ENCODE measurements at regions not wholly inside any gene's neighbourhood (a gene's known extent, or its start where the extent isn't known, plus 50 kb on each side); places are given as distances from the start of the nearest gene placed in this dataset.

DNA sequence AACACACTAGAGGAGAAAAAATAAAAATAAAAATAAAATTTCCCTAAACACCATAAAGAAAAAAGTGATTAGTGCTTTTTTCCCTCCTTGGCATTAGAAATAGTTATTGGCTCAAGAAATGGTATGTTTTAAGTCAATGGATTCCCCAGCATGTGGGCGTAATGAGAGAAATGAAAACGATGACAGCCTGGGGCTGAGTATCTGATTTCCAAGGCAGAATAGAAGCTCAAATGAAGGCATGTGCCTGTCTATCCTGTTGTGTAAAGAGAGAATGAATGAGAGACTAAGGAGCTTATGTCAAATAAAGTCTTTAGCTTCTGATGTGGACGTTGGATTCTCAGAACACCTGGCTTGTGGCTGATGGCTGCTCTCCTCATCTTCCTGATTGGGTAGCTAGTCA lies 1408.4 kb upstream of the TMEM132C start:
- no peak overlapping the region for H3K4me3 ChIP-seq
- H3K27me3 ChIP-seq (replicated peaks) = no peaks in the 10 kb centered on the region
- H3K4me1 ChIP-seq (replicated peaks) = no peaks in the 10 kb centered on the region
- H3K36me3 ChIP-seq = no peaks in the 10 kb centered on the region
- H3K27ac ChIP-seq = no peak overlapping the region
- no peak for DNase-seq (ENCODE audit: low read depth in 1 of 2, low spot score in 2 of 2)
- H3K9me3 ChIP-seq (replicated peaks) = 0 out of 2 replicates have a peak, but pooled peaks cover 2% of the 10 kb centered on the region

DNA sequence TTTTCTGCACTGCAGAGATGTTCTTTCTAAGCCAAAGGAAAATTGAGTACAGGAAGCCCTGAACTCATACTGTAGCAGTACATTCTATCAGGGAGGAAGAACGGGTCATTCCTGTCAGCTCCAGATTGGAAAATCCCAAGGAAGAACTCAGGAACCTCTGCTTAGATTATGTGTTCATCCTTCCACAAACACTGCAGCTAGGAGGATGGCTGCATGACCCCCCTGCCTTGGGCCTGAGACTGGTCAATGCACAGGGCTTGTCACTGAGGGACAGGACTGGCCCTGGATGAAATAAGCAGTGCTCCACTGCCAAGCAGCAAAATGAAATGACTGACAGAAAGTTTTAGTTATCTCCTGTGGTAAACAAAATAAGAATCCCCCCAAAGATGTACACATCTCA lies 1406.8 kb upstream of the TMEM132C start:
- Histone ChIP-seq H3K9me3 (replicated peaks) (0 out of 2 replicates have a peak, but pooled peaks cover 2% of the 10 kb centered on the region), H3K36me3 (no peaks in the 10 kb centered on the region), H3K4me3 (no peak overlapping the region), H3K4me1 (replicated peaks) (no peaks in the 10 kb centered on the region), H3K27ac (no peak overlapping the region), H3K27me3 (replicated peaks) (no peaks in the 10 kb centered on the region)
- no peak for DNase-seq (ENCODE audit: low read depth in 1 of 2, low spot score in 2 of 2)

DNA sequence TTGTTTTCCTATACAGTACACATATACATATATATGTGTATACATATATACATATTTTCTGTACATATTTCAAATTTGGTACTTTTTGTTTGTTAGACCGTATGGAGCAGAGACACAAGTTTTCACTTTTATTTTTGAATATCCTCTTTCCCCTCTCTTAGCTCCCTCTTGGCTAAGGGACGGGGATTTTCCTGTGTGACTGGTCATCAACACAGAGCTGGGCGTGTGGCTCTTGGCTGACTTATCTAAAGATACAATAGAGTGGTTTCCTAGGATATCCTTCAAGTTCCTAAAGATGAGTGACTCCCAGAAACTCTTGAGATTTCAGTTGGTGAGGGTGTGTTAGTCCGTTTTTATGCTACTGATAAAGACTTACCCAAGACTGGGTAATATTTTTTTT lies 1404.5 kb upstream of the TMEM132C start:
- DNase-seq (ENCODE audit: low read depth in 1 of 2, low spot score in 2 of 2) = no peak

DNA sequence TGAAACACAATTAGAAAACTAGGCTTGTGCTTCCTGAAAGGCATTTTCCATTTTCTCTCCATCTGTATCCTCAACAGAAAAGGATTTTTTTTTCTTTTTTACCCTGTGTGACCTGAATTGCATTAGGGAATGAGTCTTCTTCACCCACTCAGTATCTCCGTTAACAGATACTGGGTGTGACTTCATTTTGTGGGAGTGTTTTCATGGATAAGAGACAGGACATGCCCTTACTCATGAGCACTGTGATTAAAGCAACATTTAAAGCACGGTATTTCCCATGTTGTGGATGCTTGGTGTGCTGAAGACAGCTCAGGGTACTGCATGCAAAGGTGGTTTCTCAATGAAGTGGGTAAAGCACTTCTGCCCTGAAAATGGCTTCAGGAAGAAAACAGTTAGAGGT lies 1397.3 kb upstream of the TMEM132C start:
- no peaks in the 10 kb centered on the region for H3K4me1 ChIP-seq (replicated peaks)
- no peaks in the 10 kb centered on the region for H3K9me3 ChIP-seq (replicated peaks)
- H3K27me3 ChIP-seq (replicated peaks) = no peaks in the 10 kb centered on the region
- DNase-seq (ENCODE audit: low read depth in 1 of 2, low spot score in 2 of 2) = no peak
- no peak overlapping the region for H3K4me3 ChIP-seq
- H3K36me3 ChIP-seq = no peaks in the 10 kb centered on the region
- no peak overlapping the region for H3K27ac ChIP-seq

More for the DNA sequence above, 1404.5 kb upstream of the TMEM132C start:
- Histone ChIP-seq H3K9me3 (replicated peaks) (no peaks in the 10 kb centered on the region), H3K36me3 (no peaks in the 10 kb centered on the region), H3K4me1 (replicated peaks) (no peaks in the 10 kb centered on the region), H3K27me3 (replicated peaks) (no peaks in the 10 kb centered on the region), H3K27ac (no peak overlapping the region), H3K4me3 (no peak overlapping the region)

DNA sequence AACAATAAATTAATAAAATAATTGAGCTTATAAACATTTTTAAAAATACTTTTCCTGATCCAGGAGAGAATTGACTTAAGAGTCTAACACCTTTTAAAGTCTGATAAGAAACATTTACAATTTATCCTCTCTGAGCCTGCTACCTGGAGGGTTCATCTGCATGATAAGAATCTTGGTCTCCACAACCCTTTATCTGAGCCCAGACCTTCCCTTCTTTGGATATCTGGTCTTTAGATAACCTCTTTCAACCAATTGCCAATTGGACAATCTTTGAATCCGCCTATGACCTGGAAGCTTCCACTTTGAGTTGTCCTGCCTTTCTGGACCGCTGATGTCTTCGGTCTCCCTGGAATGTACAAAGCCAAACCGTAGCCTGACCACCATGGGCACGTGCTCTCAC lies 1393.3 kb upstream of the TMEM132C start:
- no peak for DNase-seq (ENCODE audit: low read depth in 1 of 2, low spot score in 2 of 2)
- Histone ChIP-seq H3K9me3 (replicated peaks) (no peaks in the 10 kb centered on the region), H3K27ac (no peak overlapping the region), H3K4me1 (replicated peaks) (no peaks in the 10 kb centered on the region), H3K36me3 (no peaks in the 10 kb centered on the region), H3K27me3 (replicated peaks) (no peaks in the 10 kb centered on the region), H3K4me3 (no peak overlapping the region)

DNA sequence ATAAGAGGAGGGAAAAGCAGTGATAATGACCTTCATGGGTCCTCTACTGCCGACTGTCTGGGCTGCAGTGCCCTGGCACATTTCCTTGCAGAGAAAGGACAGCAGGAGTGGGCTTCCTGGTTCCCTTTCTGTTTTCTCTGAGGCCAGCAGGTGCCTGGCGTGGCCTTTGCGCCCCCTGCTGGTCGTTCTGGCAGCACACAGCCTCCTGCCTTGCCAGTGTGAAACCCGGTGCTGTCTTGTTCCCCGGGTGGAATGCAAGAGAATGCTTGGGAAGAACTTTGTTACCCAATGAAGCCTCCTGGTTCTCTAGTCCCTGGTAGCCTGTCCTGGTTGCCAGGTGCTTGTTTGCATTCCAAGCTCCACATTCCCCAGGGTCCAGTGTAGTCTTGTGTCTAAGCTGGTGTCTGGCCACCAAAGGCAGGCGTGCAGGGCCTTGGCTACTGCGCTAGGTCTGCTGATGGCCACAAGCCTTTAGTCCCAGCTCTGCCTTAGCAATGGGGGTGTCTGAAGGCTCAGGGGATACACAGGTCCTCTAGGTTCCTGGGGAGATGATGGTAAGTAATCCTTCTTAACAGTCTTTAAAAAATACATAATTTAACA lies 1392.4 kb upstream of the TMEM132C start:
- H3K27ac ChIP-seq = no peak overlapping the region
- no peaks in the 10 kb centered on the region for H3K27me3 ChIP-seq (replicated peaks)
- no peak overlapping the region for H3K4me3 ChIP-seq
- peak in 1 of 2 experiments; percentile 1 for DNase-seq (ENCODE audit: low read depth in 1 of 2, low spot score in 2 of 2)
- H3K4me1 ChIP-seq (replicated peaks) = no peaks in the 10 kb centered on the region
- no peaks in the 10 kb centered on the region for H3K9me3 ChIP-seq (replicated peaks)
- H3K36me3 ChIP-seq = no peaks in the 10 kb centered on the region

DNA sequence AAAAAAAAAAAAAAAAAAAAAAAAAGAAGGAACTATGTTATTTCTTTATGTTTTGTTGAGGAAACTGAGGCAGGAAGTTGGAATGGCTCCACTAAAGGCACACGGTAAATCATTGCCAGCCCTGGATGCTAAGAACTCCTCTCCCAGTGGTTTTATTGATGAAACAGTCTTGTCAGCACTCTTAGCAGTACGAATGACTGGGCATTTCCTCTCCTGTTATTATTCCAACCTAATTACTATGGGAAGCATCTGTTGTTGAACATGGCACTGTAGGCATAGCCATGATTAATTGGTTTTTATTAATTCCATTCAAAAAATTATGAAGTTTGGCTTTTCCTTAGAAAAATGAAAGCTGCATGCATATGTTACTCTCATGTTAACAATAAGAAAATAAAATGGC lies 1387.1 kb upstream of the TMEM132C start:
- no peak overlapping the region for H3K27ac ChIP-seq

DNA sequence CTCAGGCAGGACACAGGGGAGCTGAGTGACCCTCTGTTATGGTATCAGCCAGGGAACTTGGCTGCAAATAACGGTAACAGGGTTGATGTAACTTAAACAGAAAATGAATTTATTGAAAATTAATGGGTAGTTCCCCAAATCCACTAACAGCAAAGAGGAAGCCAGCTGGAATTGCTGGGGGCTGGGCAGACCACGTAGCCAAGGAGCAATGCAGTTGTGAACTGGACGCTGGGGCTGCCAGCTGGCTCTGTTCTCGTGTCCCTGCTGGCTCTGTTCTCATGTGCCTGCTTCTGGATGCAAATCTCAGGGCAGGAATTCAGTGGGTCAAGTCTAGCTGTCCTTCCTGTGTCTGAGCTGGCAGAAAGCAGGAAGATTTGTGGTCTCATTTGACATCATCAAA lies 1383.3 kb upstream of the TMEM132C start:
- Histone ChIP-seq H3K9me3 (replicated peaks) (0 out of 2 replicates have a peak, but pooled peaks cover 2% of the 10 kb centered on the region), H3K27ac (no peak overlapping the region), H3K4me1 (replicated peaks) (no peaks in the 10 kb centered on the region), H3K4me3 (no peak overlapping the region), H3K36me3 (no peaks in the 10 kb centered on the region), H3K27me3 (replicated peaks) (no peaks in the 10 kb centered on the region)
- DNase-seq (ENCODE audit: low read depth in 1 of 2, low spot score in 2 of 2) = no peak

More for the DNA sequence above, 1387.1 kb upstream of the TMEM132C start:
- H3K9me3 ChIP-seq (replicated peaks) = no peaks in the 10 kb centered on the region
- no peaks in the 10 kb centered on the region for H3K4me1 ChIP-seq (replicated peaks)
- H3K4me3 ChIP-seq = no peak overlapping the region
- DNase-seq (ENCODE audit: low read depth in 1 of 2, low spot score in 2 of 2) = no peak
- no peaks in the 10 kb centered on the region for H3K36me3 ChIP-seq
- H3K27me3 ChIP-seq (replicated peaks) = no peaks in the 10 kb centered on the region

DNA sequence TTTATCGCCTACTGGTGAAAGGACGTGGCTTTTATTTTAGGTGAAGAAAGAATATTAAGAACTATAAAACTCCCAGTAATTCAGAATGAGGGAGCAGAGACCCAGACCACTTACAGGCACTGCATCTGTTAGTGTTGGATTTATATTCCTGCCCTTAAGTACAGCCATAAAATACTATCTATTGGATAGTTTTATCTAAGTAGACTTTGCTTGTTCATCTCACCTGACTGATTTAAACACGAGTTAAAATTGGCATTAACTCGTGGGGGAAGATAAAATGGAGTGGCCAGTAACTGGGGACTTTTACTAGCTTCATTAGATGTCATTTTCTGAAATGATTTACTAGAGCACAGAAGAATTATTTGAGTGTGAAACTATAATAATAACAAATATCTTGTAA lies 1377.5 kb upstream of the TMEM132C start:
- 0 out of 2 replicates have a peak, but pooled peaks cover 2% of the 10 kb centered on the region for H3K9me3 ChIP-seq (replicated peaks)
- H3K4me1 ChIP-seq (replicated peaks) = no peaks in the 10 kb centered on the region
- no peaks in the 10 kb centered on the region for H3K36me3 ChIP-seq

DNA sequence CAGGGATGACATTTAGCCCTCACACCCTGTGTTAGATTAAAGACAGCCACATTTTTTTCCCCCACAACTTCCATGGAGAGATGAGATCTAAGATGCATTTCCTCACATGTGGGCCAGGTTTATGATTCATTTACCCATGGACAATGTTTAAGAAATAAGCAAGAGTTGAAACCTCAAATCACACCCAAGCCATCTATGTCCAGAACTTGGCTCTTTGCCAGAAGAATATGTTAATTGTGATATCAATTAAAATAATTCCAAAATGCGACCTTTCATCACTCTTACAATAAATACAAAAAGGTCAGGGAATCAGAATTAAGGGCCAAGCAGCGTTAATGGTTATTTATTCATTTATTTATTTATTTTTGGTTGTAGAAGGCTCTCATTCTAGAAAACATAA lies 1376.9 kb upstream of the TMEM132C start:
- no peak for DNase-seq (ENCODE audit: low read depth in 1 of 2, low spot score in 2 of 2)
- no peak overlapping the region for H3K4me3 ChIP-seq
- H3K4me1 ChIP-seq (replicated peaks) = no peaks in the 10 kb centered on the region
- no peak overlapping the region for H3K27ac ChIP-seq
- H3K9me3 ChIP-seq (replicated peaks) = 0 out of 2 replicates have a peak, but pooled peaks cover 2% of the 10 kb centered on the region
- H3K36me3 ChIP-seq = no peaks in the 10 kb centered on the region
- no peaks in the 10 kb centered on the region for H3K27me3 ChIP-seq (replicated peaks)

More for the DNA sequence above, 1377.5 kb upstream of the TMEM132C start:
- Histone ChIP-seq H3K4me3 (no peak overlapping the region), H3K27me3 (replicated peaks) (no peaks in the 10 kb centered on the region), H3K27ac (no peak overlapping the region)
- DNase-seq (ENCODE audit: low read depth in 1 of 2, low spot score in 2 of 2) = no peak

DNA sequence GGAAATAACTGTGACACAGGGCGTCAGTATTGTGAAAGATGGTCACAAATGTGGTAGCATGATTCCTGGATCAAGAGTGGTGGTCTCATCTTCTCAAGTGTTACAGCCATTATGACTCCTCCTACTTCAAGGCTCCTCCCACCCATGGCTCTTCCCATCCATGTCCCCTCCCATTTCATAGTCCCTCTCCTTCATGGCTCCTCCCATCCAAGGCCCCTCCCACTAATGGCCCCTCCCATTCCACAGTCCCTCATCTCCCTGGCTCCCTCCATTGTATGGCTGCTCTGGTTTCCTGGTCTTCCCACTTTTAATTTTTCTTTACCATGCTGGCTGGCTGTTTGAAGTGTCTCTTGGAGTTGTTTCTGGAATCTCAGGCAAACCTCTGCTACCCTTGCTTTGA lies 1375.2 kb upstream of the TMEM132C start:
- no peak for DNase-seq (ENCODE audit: low read depth in 1 of 2, low spot score in 2 of 2)
- Histone ChIP-seq H3K27ac (no peak overlapping the region), H3K27me3 (replicated peaks) (no peaks in the 10 kb centered on the region), H3K4me1 (replicated peaks) (no peaks in the 10 kb centered on the region), H3K9me3 (replicated peaks) (no peaks in the 10 kb centered on the region), H3K4me3 (no peak overlapping the region), H3K36me3 (no peaks in the 10 kb centered on the region)

DNA sequence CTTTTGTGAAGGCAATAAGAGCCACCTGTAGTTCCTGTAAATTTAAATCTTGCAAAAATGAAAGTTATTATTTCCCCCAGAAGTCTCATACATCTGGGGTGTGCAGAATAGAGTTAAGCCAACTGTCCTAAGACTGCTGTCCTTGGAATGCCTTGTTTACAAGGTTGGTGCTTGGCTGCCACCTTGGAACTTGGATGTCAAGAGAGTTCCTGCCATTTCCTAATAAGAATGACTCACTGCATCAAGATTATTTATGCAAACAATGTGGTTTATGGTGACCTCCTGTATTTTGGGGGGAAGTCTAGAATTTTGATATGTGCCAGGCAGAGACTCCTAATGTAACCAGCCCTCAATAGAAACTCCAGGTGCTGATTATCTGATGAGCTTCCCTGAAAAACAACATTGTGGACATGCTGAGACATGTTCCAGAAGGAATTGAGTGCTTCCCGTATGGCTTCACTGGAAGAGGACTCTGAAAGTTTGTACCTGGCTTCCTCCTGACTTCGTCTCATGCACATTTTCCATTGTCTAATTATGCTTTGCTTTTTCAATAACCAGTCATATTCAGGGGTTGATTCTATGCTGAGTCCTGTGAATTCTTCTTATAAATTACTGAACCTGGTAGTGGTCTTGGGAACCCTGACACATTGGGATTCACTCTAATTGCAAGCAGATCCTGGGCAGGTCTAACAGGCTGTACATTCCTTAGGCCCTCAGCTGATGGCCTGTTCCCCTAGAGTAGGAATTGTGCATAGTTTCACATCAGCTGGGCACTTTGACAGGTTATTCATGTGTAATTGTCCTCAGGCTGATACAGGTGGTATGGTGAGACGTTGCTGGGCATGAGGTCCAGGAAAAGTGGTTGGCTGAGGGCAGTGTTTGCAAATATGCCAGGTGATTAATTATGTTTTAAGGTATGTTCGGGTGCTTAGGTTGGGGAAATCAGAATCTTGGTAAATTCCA lies 1370.7 kb upstream of the TMEM132C start:
- no peaks in the 10 kb centered on the region for H3K36me3 ChIP-seq
- H3K27ac ChIP-seq = no peak overlapping the region
- no peak overlapping the region for H3K4me3 ChIP-seq
- no peaks in the 10 kb centered on the region for H3K4me1 ChIP-seq (replicated peaks)
- no peaks in the 10 kb centered on the region for H3K9me3 ChIP-seq (replicated peaks)
- no peaks in the 10 kb centered on the region for H3K27me3 ChIP-seq (replicated peaks)
- DNase-seq (ENCODE audit: low read depth in 1 of 2, low spot score in 2 of 2) = no peak

DNA sequence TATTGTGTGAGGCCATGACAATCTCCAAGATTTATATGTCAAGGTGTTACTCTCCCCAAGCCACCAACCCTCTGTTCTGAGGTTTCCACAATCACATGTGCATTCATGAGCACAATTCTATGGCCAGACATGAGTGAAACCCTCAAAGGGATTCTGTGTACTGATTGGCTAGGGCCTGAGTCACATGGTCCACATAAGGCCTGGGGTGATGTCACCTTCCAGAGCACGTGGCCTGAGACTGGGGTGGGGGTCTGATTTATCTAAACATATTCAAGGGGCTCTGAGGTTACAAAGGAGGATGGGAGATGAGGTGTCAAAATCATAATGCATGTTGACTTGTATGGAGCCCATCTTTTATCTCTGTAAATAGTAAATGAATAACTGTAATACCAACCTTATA lies 1369.9 kb upstream of the TMEM132C start:
- H3K4me1 ChIP-seq (replicated peaks) = no peaks in the 10 kb centered on the region
- no peaks in the 10 kb centered on the region for H3K36me3 ChIP-seq
- DNase-seq (ENCODE audit: low read depth in 1 of 2, low spot score in 2 of 2) = no peak
- H3K27ac ChIP-seq = no peak overlapping the region
- H3K4me3 ChIP-seq = no peak overlapping the region
- no peaks in the 10 kb centered on the region for H3K27me3 ChIP-seq (replicated peaks)
- no peaks in the 10 kb centered on the region for H3K9me3 ChIP-seq (replicated peaks)

DNA sequence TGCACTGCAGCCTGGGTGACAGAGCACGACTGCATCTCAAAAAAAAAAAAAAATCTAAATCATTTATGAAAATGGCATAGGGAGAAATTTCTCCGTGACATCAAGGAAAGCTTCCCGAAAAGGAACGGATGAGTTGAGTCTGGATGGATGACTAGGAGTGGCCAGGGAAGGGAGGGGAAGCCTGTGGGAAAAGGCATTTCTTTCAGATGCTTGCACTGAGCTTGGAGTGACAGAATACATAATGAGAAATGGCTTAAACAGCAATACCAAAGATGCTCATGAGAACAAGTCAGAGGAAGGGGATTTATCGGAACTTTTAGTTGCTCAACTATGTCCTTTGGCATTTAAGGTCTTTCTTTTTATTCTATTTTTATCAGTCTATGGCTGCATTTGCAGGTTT lies 1369.2 kb upstream of the TMEM132C start:
- Histone ChIP-seq H3K9me3 (replicated peaks) (no peaks in the 10 kb centered on the region), H3K4me3 (no peak overlapping the region), H3K27ac (no peak overlapping the region), H3K36me3 (no peaks in the 10 kb centered on the region), H3K27me3 (replicated peaks) (no peaks in the 10 kb centered on the region), H3K4me1 (replicated peaks) (no peaks in the 10 kb centered on the region)
- no peak for DNase-seq (ENCODE audit: low read depth in 1 of 2, low spot score in 2 of 2)
